GM23248 (cell line): ENCODE measurements at regions not wholly inside any gene's neighbourhood (a gene's known extent, or its start where the extent isn't known, plus 50 kb on each side); places are given as distances from the start of the nearest gene placed in this dataset.

Source experiments
- DNase-seq: peaks from one replicate; pipeline ENCODE4 v3.0.0-alpha.2; 2015
- H2AFZ ChIP-seq: fragments of 200-600 bp; sonication (generic); 2 replicates; pipeline ENCODE4 v1.6.1; 2016; ENCODE audit warnings: antibody characterized with exemption
- H3F3A ChIP-seq: fragments of 200-600 bp; sonication (generic); 2 replicates; pipeline ENCODE4 v1.6.1; 2016; ENCODE audit warnings: mild to moderate bottlenecking, antibody characterized with exemption, mixed run types; ENCODE audit not compliant: insufficient read depth
- H3K27ac ChIP-seq: fragments of 200-600 bp; sonication (generic); 2 replicates; pipeline ENCODE4 v1.5.1; 2016; ENCODE audit warnings: mild to moderate bottlenecking
- H3K27me3 ChIP-seq: fragments of 200-600 bp; sonication (generic); replicated peaks from 2 replicates; pipeline ENCODE4 v1.6.1; 2016; ENCODE audit warnings: mild to moderate bottlenecking; ENCODE audit not compliant: insufficient read depth
- H3K36me3 ChIP-seq: fragments of 200-600 bp; sonication (generic); 2 replicates; pipeline ENCODE4 v1.6.1; 2016; ENCODE audit warnings: low read depth, mild to moderate bottlenecking
- H3K4me1 ChIP-seq: fragments of 200-600 bp; sonication (generic); 2 replicates; pipeline ENCODE4 v1.6.1; 2016; ENCODE audit warnings: mild to moderate bottlenecking; ENCODE audit not compliant: insufficient read depth
- H3K4me2 ChIP-seq: fragments of 200-600 bp; sonication (generic); one replicate; pipeline ENCODE4 v1.6.1; 2016; ENCODE audit warnings: mild to moderate bottlenecking; ENCODE audit not compliant: unreplicated experiment
- H3K4me3 ChIP-seq: fragments of 200-600 bp; sonication (generic); 2 replicates; pipeline ENCODE4 v1.5.1; 2016; ENCODE audit warnings: mild to moderate bottlenecking
- H3K79me2 ChIP-seq: fragments of 200-600 bp; sonication (generic); 2 replicates; pipeline ENCODE4 v1.6.1; 2016; ENCODE audit warnings: mild to moderate bottlenecking; ENCODE audit not compliant: insufficient read depth
- H3K9ac ChIP-seq: fragments of 200-600 bp; sonication (generic); 2 replicates; pipeline ENCODE4 v1.6.1; 2016; ENCODE audit warnings: mild to moderate bottlenecking
- H3K9me2 ChIP-seq: fragments of 200-600 bp; sonication (generic); 2 replicates; pipeline ENCODE4 v1.6.1; 2016; ENCODE audit warnings: mixed run types, mild to moderate bottlenecking, moderate library complexity; ENCODE audit not compliant: insufficient read depth
- H3K9me3 ChIP-seq: fragments of 200-600 bp; sonication (generic); one replicate; pipeline ENCODE4 v1.6.1; 2017; ENCODE audit warnings: low read depth
- H4K20me1 ChIP-seq: fragments of 200-600 bp; sonication (generic); 2 replicates; pipeline ENCODE4 v1.6.0; 2016; ENCODE audit not compliant: insufficient read depth
- EZH2 ChIP-seq: fragments of 200-600 bp; sonication (generic); IDR thresholded peaks from 2 replicates; pipeline ENCODE4 v1.6.1; 2018; ENCODE audit warnings: antibody characterized with exemption, mild to moderate bottlenecking; ENCODE audit not compliant: insufficient read depth, poor library complexity, severe bottlenecking
- EZH2phosphoT487 ChIP-seq: fragments of 200-600 bp; sonication (generic); IDR thresholded peaks from 2 replicates; pipeline ENCODE4 v1.6.1; 2018; ENCODE audit warnings: antibody characterized with exemption, moderate library complexity, mild to moderate bottlenecking, low read depth; ENCODE audit not compliant: insufficient read depth
- WGBS, 2 experiments: methylation state at CpG; one replicate each; pipeline ENCODE4 v1.1.6; 2015 to 2017; ENCODE audit warnings: low lambda C conversion rate in 2 of 2, low coverage in 1 of 2; ENCODE audit errors: missing lambda C conversion rate in 2 of 2; 5-methylcytosine and 5-hydroxymethylcytosine counted together
- in situ Hi-C: fragments of 300-500 bp; cut with MboI; formaldehyde crosslinking; loops from 2 replicates; pipeline ENCODE4 v1.15.0; 2020

GRCh38 chr5:66413931-66414330, 182.3 kb upstream of the MAST4 start:
- H3K4me3 ChIP-seq = no peak overlapping the region
- H3K79me2 ChIP-seq = no peaks in the 10 kb centered on the region
- H3K9me2 ChIP-seq = no peaks in the 10 kb centered on the region
- DNase-seq = no peak
- no peaks in the 10 kb centered on the region for H3F3A ChIP-seq
- no peaks in the 10 kb centered on the region for H4K20me1 ChIP-seq
- H3K4me2 ChIP-seq = no peak overlapping the region
- H3K9me3 ChIP-seq = no peaks in the 10 kb centered on the region
- no peak overlapping the region for H2AFZ ChIP-seq
- no peak for TF ChIP-seq EZH2phosphoT487
- TF ChIP-seq EZH2 = no peak
- no peaks in the 10 kb centered on the region for H3K4me1 ChIP-seq
- no peaks in the 10 kb centered on the region; the same call in 1 of the 2 replicates for H3K27me3 ChIP-seq
- H3K27ac ChIP-seq = no peak overlapping the region
- H3K36me3 ChIP-seq = no peaks in the 10 kb centered on the region
- no peak overlapping the region for H3K9ac ChIP-seq
- in situ Hi-C loops = no loop called here
- WGBS, 2 experiments = 3 to 15% methylated on average over 1 of the region's 1 CpG

- TF ChIP-seq EZH2phosphoT487 (no peak), EZH2 (no peak)
- Histone ChIP-seq H3K9ac (no peak overlapping the region), H3K27ac (no peak overlapping the region), H3K9me2 (no peaks in the 10 kb centered on the region), H3F3A (no peaks in the 10 kb centered on the region), H3K36me3 (no peaks in the 10 kb centered on the region), H3K4me2 (no peak overlapping the region), H4K20me1 (no peaks in the 10 kb centered on the region), H3K4me1 (no peaks in the 10 kb centered on the region), H3K27me3 (no peaks in the 10 kb centered on the region; the same call in 1 of the 2 replicates), H3K9me3 (no peaks in the 10 kb centered on the region), H3K4me3 (no peak overlapping the region), H2AFZ (no peak overlapping the region), H3K79me2 (no peaks in the 10 kb centered on the region)
- in situ Hi-C loops = no loop called here
- DNase-seq = peak; percentile 44
Observed at GRCh38 chr5:66415208-66415607, 181.0 kb upstream of the MAST4 start.

- no peak for DNase-seq
- H3K36me3 ChIP-seq = no peaks in the 10 kb centered on the region
- no peak overlapping the region for H3K27ac ChIP-seq
- no peaks in the 10 kb centered on the region for H3K79me2 ChIP-seq
- in situ Hi-C loops = no loop called here
- H3K27me3 ChIP-seq = no peaks in the 10 kb centered on the region; the same call in 1 of the 2 replicates
- no peaks in the 10 kb centered on the region for H3K9me2 ChIP-seq
- no peak overlapping the region for H3K9ac ChIP-seq
- no peak overlapping the region for H3K4me3 ChIP-seq
- no peaks in the 10 kb centered on the region for H3K4me1 ChIP-seq
- TF ChIP-seq EZH2phosphoT487 (no peak), EZH2 (no peak)
- no peak overlapping the region for H2AFZ ChIP-seq
- H3K9me3 ChIP-seq = no peaks in the 10 kb centered on the region
- H4K20me1 ChIP-seq = no peaks in the 10 kb centered on the region
- no peak overlapping the region for H3K4me2 ChIP-seq
- no peaks in the 10 kb centered on the region for H3F3A ChIP-seq
Observed at GRCh38 chr5:66416698-66417097, 179.5 kb upstream of the MAST4 start.

GRCh38 chr5:66417781-66418180, 178.4 kb upstream of the MAST4 start:
- Histone ChIP-seq H3K27me3 (no peaks in the 10 kb centered on the region; the same call in 1 of the 2 replicates), H3K27ac (no peak overlapping the region), H3K9ac (no peak overlapping the region), H3F3A (no peaks in the 10 kb centered on the region), H3K79me2 (no peaks in the 10 kb centered on the region), H3K4me2 (no peak overlapping the region), H3K9me3 (no peaks in the 10 kb centered on the region), H3K36me3 (no peaks in the 10 kb centered on the region), H4K20me1 (no peaks in the 10 kb centered on the region), H3K4me1 (no peaks in the 10 kb centered on the region), H2AFZ (no peak overlapping the region), H3K9me2 (no peaks in the 10 kb centered on the region), H3K4me3 (no peak overlapping the region)
- TF ChIP-seq EZH2phosphoT487 (no peak), EZH2 (no peak)
- no peak for DNase-seq
- in situ Hi-C loops = no loop called here
- 3 to 8% methylated on average over 2 of the region's 2 CpGs for WGBS, 2 experiments

- no peaks in the 10 kb centered on the region for H3F3A ChIP-seq
- no peak overlapping the region for H3K9ac ChIP-seq
- H3K4me2 ChIP-seq = no peak overlapping the region
- H3K4me3 ChIP-seq = no peak overlapping the region
- no peak for DNase-seq
- no peaks in the 10 kb centered on the region for H3K9me3 ChIP-seq
- no peaks in the 10 kb centered on the region for H3K4me1 ChIP-seq
- H3K27ac ChIP-seq = no peak overlapping the region
- H4K20me1 ChIP-seq = no peaks in the 10 kb centered on the region
- H2AFZ ChIP-seq = no peak overlapping the region
- no peaks in the 10 kb centered on the region for H3K79me2 ChIP-seq
- in situ Hi-C loops = no loop called here
- H3K36me3 ChIP-seq = no peaks in the 10 kb centered on the region
- H3K9me2 ChIP-seq = no peaks in the 10 kb centered on the region
- 66 to 69% methylated on average over 3 of the region's 3 CpGs for WGBS, 2 experiments
- TF ChIP-seq EZH2 = no peak
- TF ChIP-seq EZH2phosphoT487 = no peak
- H3K27me3 ChIP-seq = no peaks in the 10 kb centered on the region
Observed at GRCh38 chr5:66423484-66423883, 172.7 kb upstream of the MAST4 start.
